ENCODE measurements at regions not wholly inside any gene's neighbourhood (a gene's known extent, or its start where the extent isn't known, plus 50 kb on each side); places are given as distances from the start of the nearest gene placed in this dataset.

DNA sequence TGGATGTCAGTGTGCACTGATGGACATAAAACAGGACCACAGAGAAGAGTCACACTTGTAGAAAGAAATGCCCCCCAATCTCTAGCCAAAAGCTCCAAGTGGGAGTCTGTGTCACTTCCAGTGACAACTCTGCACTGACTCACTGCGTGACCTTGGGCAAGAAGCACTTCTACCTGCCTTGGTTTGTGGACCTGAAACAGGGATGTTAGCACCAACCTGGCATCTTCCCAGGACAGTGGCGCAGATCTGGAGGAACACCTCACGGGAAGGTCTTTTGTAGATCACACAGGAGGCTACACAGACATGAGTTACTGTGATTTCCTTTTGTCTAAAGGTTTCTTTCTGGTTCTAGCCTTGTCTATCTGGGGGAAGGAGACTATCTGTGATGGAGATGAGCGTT is 80.5 kb upstream of the DHRSX start:
- peaks cover 10% of the 10 kb centered on the region for H3K4me1 Mint-ChIP-seq (ENCODE audit: low read depth, unreplicated experiment)
- peaks cover 2% of the 10 kb centered on the region for H3K9me3 Mint-ChIP-seq (ENCODE audit: unreplicated experiment)
- TF ChIP-seq, protein P1, sequence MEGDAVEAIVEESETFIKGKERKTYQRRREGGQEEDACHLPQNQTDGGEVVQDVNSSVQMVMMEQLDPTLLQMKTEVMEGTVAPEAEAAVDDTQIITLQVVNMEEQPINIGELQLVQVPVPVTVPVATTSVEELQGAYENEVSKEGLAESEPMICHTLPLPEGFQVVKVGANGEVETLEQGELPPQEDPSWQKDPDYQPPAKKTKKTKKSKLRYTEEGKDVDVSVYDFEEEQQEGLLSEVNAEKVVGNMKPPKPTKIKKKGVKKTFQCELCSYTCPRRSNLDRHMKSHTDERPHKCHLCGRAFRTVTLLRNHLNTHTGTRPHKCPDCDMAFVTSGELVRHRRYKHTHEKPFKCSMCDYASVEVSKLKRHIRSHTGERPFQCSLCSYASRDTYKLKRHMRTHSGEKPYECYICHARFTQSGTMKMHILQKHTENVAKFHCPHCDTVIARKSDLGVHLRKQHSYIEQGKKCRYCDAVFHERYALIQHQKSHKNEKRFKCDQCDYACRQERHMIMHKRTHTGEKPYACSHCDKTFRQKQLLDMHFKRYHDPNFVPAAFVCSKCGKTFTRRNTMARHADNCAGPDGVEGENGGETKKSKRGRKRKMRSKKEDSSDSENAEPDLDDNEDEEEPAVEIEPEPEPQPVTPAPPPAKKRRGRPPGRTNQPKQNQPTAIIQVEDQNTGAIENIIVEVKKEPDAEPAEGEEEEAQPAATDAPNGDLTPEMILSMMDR (IDR thresholded peaks at IDR 0.05; ENCODE audit: partially characterized antibody, unreplicated experiment) = no peak
- H3K27me3 Mint-ChIP-seq (ENCODE audit: unreplicated experiment) = peaks cover 5% of the 10 kb centered on the region
- H3K36me3 Mint-ChIP-seq (ENCODE audit: unreplicated experiment) = no peaks in the 10 kb centered on the region
- no peak overlapping the region for H3K27ac Mint-ChIP-seq (ENCODE audit: unreplicated experiment)
- no peak overlapping the region for H3K4me3 Mint-ChIP-seq (ENCODE audit: unreplicated experiment)
- DNase-seq = no peak

DNA sequence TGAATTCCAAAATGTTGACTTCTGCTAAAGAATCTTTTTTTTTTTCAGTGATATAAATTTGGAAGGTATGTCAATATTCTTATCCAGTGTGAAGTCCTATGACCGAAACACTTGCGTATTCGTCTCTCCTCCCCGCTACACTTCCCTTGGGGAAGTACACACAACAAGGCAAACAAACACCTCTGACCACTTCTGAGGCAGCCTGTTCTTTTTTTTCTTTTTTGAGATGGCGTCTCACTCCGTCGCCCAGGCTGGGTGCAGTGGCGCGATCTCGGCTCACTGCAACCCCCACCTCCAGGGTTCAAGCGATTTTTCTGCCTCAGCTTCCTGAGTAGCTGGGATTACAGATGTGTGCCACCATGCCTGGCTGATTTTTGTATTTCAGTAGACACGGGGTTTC is 78.1 kb upstream of the DHRSX start:
- H3K4me1 Mint-ChIP-seq (ENCODE audit: low read depth, unreplicated experiment) = peaks cover 7% of the 10 kb centered on the region
- DNase-seq = no peak
- TF ChIP-seq, protein P1 (IDR thresholded peaks at IDR 0.05; ENCODE audit: partially characterized antibody, unreplicated experiment) = no peak
- no peak overlapping the region for H3K27ac Mint-ChIP-seq (ENCODE audit: unreplicated experiment)
- no peak overlapping the region for H3K4me3 Mint-ChIP-seq (ENCODE audit: unreplicated experiment)
- H3K27me3 Mint-ChIP-seq (ENCODE audit: unreplicated experiment) = peaks cover 4% of the 10 kb centered on the region
- H3K36me3 Mint-ChIP-seq (ENCODE audit: unreplicated experiment) = no peaks in the 10 kb centered on the region
- H3K9me3 Mint-ChIP-seq (ENCODE audit: unreplicated experiment) = peaks cover 1% of the 10 kb centered on the region

- Mint-ChIP-seq H3K27me3 (ENCODE audit: unreplicated experiment) (peaks cover 1% of the 10 kb centered on the region), H3K9me3 (ENCODE audit: unreplicated experiment) (peaks cover 1% of the 10 kb centered on the region), H3K4me1 (ENCODE audit: low read depth, unreplicated experiment) (peaks cover 6% of the 10 kb centered on the region), H3K36me3 (ENCODE audit: unreplicated experiment) (no peaks in the 10 kb centered on the region), H3K4me3 (ENCODE audit: unreplicated experiment) (no peak overlapping the region), H3K27ac (ENCODE audit: unreplicated experiment) (no peak overlapping the region)
- TF ChIP-seq, protein P1 (IDR thresholded peaks at IDR 0.05; ENCODE audit: partially characterized antibody, unreplicated experiment) = no peak
- no peak for DNase-seq
Measured at GRCh38 chrX:2577844-2578466, 77.2 kb upstream of the DHRSX start.

GRCh38 chrX:2576793-2577192 is 76.0 kb upstream of the DHRSX start:
- no peaks in the 10 kb centered on the region for H3K36me3 Mint-ChIP-seq (ENCODE audit: unreplicated experiment)
- H3K27ac Mint-ChIP-seq (ENCODE audit: unreplicated experiment) = no peak overlapping the region
- TF ChIP-seq, protein P1 (IDR thresholded peaks at IDR 0.05; ENCODE audit: partially characterized antibody, unreplicated experiment) = no peak
- peaks cover 1% of the 10 kb centered on the region for H3K9me3 Mint-ChIP-seq (ENCODE audit: unreplicated experiment)
- peaks cover 4% of the 10 kb centered on the region for H3K4me1 Mint-ChIP-seq (ENCODE audit: low read depth, unreplicated experiment)
- no peak for DNase-seq
- H3K4me3 Mint-ChIP-seq (ENCODE audit: unreplicated experiment) = no peak overlapping the region
- peaks cover 1% of the 10 kb centered on the region for H3K27me3 Mint-ChIP-seq (ENCODE audit: unreplicated experiment)

DNA sequence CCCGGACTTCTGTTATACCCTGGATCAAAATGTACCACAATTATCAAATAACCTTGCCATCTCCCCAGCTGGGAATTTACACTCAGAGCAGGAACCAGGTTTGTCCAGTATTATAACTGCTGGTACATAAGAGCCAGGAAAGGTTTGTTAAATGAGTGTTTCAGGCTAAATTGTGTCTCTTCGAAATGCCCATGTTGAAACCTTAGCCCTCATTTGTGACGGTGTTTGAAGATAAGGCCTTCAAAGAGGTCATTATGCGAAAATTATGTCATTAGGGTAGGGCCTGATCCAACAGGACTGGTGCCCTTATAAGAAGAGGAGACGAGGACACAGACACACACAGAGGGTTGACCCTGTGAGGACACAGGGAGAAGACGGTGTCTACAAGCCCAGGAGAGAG is 73.5 kb upstream of the DHRSX start:
- no peak overlapping the region for H3K4me3 Mint-ChIP-seq (ENCODE audit: unreplicated experiment)
- no peak overlapping the region for H3K27ac Mint-ChIP-seq (ENCODE audit: unreplicated experiment)
- H3K36me3 Mint-ChIP-seq (ENCODE audit: unreplicated experiment) = no peaks in the 10 kb centered on the region
- H3K4me1 Mint-ChIP-seq (ENCODE audit: low read depth, unreplicated experiment) = peaks cover 4% of the 10 kb centered on the region
- H3K9me3 Mint-ChIP-seq (ENCODE audit: unreplicated experiment) = peaks cover 1% of the 10 kb centered on the region
- TF ChIP-seq, protein P1 (IDR thresholded peaks at IDR 0.05; ENCODE audit: partially characterized antibody, unreplicated experiment) = no peak
- no peak for DNase-seq
- H3K27me3 Mint-ChIP-seq (ENCODE audit: unreplicated experiment) = peaks cover 4% of the 10 kb centered on the region

Data from glutamatergic neuron (in vitro differentiated cells).